ENCODE measurements at regions not wholly inside any gene's neighbourhood (a gene's known extent, or its start where the extent isn't known, plus 50 kb on each side); places are given as distances from the start of the nearest gene placed in this dataset.

DNA sequence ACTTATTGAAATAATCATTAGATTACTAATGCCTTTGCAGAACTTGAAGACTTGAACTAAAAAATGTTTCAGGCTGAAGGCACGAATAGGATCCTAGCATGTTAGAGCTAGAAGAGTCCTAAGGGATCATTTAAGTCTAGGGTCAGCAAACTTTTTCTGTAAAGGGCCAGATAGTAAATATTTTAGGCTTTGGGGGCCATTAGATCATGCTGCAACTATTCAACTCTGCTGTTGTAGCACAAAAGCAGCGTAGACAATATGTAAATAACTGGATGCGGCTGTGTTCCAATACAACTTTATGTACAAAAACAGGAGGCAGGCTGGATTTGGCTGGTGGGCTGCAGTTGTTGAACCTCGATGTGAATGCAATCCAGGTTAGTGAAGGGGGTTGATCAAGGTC, 221.7 kb downstream of the ATP23 start:
- TF ChIP-seq, protein P1, sequence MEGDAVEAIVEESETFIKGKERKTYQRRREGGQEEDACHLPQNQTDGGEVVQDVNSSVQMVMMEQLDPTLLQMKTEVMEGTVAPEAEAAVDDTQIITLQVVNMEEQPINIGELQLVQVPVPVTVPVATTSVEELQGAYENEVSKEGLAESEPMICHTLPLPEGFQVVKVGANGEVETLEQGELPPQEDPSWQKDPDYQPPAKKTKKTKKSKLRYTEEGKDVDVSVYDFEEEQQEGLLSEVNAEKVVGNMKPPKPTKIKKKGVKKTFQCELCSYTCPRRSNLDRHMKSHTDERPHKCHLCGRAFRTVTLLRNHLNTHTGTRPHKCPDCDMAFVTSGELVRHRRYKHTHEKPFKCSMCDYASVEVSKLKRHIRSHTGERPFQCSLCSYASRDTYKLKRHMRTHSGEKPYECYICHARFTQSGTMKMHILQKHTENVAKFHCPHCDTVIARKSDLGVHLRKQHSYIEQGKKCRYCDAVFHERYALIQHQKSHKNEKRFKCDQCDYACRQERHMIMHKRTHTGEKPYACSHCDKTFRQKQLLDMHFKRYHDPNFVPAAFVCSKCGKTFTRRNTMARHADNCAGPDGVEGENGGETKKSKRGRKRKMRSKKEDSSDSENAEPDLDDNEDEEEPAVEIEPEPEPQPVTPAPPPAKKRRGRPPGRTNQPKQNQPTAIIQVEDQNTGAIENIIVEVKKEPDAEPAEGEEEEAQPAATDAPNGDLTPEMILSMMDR (IDR thresholded peaks at IDR 0.05; ENCODE audit: low read depth, low read length, poor library complexity, severe bottlenecking) = no peak
- no peak for TF ChIP-seq EZH2phosphoT487 (IDR thresholded peaks at IDR 0.05; ENCODE audit: borderline replicate concordance, low read length)

Data from DOHH2 (cell line).